HL-60 (cell line): ENCODE measurements at regions not wholly inside any gene's neighbourhood (a gene's known extent, or its start where the extent isn't known, plus 50 kb on each side); places are given as distances from the start of the nearest gene placed in this dataset.

ENCODE experiments used
- DNase-seq, 2 experiments: peaks; one replicate each; pipeline ENCODE4 v3.0.0-alpha.2; 2010 to 2020; ENCODE audit warnings: low read depth in 1 of 2, low spot score in 1 of 2
- H3K27ac ChIP-seq: fragments of 250-450 bp; sonication (Bioruptor Pico); replicated peaks from 2 replicates; pipeline ENCODE4 v1.5.1; 2020; ENCODE audit warnings: mild to moderate bottlenecking, moderate library complexity
- H3K27me3 ChIP-seq: fragments of 250-450 bp; sonication (Bioruptor Pico); 2 replicates; pipeline ENCODE4 v1.5.1; 2021; ENCODE audit warnings: mild to moderate bottlenecking, moderate library complexity; ENCODE audit not compliant: insufficient read depth, poor library complexity, severe bottlenecking
- H3K4me3 ChIP-seq: replicated peaks from 2 replicates; pipeline ENCODE4 v1.5.1; 2011; ENCODE audit warnings: mild to moderate bottlenecking, control low read depth, low read length; ENCODE audit not compliant: insufficient read depth
- GABPA ChIP-seq: IDR thresholded peaks from 2 replicates; pipeline ENCODE4 v1.6.1; 2012; ENCODE audit warnings: low read depth
- POLR2AphosphoS5 ChIP-seq: IDR thresholded peaks from 2 replicates; pipeline ENCODE4 v1.6.1; 2012; ENCODE audit warnings: low read depth
- SPI1 ChIP-seq: IDR thresholded peaks from 2 replicates; pipeline ENCODE4 v1.6.1; 2012; ENCODE audit warnings: low read depth, mild to moderate bottlenecking, borderline replicate concordance
- TF ChIP-seq, protein P1 (sequence below): IDR thresholded peaks from 2 replicates; pipeline ENCODE4 v1.6.1; 2012; ENCODE audit warnings: low read depth; ENCODE audit not compliant: insufficient replicate concordance
- TF ChIP-seq, protein P2 (sequence below): IDR thresholded peaks from one replicate; pipeline ENCODE4 v1.5.1; 2011; ENCODE audit warnings: low read length, control low read depth, inconsistent platforms; ENCODE audit not compliant: insufficient read depth

DNA sequence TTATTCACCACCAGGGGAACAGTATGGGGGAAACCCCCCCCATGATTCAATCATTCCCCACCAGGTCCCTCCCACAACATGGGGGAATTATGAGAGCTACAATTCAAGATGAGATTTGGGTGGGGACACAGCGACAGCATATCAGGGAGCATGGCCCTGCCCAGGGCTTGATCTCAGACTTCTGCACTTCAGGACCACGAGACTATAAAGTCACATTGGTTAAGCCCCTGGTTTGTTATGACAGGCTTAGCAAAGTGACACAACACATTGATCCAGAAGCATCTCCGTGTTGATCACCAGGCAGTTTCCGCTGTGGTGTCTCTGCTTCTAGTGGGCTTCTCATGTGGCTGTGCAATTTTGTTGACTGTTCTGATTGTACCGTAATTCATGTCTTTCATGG is 312.7 kb upstream of the C1orf174 start:
- no peak for DNase-seq
- H3K4me3 ChIP-seq: no peak overlapping the region
- TF ChIP-seq POLR2AphosphoS5 (no peak), SPI1 (no peak), GABPA (no peak)
- TF ChIP-seq, protein P1, sequence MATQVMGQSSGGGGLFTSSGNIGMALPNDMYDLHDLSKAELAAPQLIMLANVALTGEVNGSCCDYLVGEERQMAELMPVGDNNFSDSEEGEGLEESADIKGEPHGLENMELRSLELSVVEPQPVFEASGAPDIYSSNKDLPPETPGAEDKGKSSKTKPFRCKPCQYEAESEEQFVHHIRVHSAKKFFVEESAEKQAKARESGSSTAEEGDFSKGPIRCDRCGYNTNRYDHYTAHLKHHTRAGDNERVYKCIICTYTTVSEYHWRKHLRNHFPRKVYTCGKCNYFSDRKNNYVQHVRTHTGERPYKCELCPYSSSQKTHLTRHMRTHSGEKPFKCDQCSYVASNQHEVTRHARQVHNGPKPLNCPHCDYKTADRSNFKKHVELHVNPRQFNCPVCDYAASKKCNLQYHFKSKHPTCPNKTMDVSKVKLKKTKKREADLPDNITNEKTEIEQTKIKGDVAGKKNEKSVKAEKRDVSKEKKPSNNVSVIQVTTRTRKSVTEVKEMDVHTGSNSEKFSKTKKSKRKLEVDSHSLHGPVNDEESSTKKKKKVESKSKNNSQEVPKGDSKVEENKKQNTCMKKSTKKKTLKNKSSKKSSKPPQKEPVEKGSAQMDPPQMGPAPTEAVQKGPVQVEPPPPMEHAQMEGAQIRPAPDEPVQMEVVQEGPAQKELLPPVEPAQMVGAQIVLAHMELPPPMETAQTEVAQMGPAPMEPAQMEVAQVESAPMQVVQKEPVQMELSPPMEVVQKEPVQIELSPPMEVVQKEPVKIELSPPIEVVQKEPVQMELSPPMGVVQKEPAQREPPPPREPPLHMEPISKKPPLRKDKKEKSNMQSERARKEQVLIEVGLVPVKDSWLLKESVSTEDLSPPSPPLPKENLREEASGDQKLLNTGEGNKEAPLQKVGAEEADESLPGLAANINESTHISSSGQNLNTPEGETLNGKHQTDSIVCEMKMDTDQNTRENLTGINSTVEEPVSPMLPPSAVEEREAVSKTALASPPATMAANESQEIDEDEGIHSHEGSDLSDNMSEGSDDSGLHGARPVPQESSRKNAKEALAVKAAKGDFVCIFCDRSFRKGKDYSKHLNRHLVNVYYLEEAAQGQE: no peak
- TF ChIP-seq, protein P2, sequence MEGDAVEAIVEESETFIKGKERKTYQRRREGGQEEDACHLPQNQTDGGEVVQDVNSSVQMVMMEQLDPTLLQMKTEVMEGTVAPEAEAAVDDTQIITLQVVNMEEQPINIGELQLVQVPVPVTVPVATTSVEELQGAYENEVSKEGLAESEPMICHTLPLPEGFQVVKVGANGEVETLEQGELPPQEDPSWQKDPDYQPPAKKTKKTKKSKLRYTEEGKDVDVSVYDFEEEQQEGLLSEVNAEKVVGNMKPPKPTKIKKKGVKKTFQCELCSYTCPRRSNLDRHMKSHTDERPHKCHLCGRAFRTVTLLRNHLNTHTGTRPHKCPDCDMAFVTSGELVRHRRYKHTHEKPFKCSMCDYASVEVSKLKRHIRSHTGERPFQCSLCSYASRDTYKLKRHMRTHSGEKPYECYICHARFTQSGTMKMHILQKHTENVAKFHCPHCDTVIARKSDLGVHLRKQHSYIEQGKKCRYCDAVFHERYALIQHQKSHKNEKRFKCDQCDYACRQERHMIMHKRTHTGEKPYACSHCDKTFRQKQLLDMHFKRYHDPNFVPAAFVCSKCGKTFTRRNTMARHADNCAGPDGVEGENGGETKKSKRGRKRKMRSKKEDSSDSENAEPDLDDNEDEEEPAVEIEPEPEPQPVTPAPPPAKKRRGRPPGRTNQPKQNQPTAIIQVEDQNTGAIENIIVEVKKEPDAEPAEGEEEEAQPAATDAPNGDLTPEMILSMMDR: no peak
- no peaks in the 10 kb centered on the region for H3K27me3 ChIP-seq
- H3K27ac ChIP-seq: no peak overlapping the region

DNA sequence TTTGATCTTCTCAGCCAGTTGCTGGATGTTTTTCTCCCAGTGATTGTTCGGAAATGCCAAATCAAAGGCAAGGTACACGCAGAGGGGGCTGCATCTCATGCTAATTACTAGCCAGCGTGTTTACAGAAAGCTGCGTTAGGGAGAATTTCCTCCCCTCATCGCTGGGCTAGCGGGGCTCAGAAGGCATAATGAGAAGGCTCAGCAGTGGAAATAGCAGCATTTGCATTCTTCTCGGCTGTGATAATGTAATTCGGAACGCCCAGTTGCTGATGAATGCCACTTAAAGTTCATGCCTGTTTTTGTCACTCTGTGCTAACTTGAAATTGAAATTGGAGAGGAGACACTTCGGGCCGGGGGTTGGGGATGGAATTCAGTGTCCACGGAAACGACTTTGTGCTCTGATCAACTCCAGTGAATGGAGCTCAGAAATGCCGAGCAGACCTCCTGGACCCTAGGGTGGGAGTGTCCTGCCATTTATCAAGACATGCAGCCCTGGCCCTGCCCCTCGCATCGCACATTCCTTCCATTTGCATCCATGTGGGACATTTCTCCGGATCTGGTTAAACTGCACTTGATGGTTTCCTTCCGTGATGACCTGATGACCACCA is 313.4 kb upstream of the C1orf174 start:
- DNase-seq: no peak
- Histone ChIP-seq H3K27me3 (no peaks in the 10 kb centered on the region), H3K27ac (no peak overlapping the region), H3K4me3 (no peak overlapping the region)
- TF ChIP-seq GABPA: no peak
- TF ChIP-seq POLR2AphosphoS5: no peak
- TF ChIP-seq, protein P2: no peak
- TF ChIP-seq, protein P1: no peak
- no peak for TF ChIP-seq SPI1

DNA sequence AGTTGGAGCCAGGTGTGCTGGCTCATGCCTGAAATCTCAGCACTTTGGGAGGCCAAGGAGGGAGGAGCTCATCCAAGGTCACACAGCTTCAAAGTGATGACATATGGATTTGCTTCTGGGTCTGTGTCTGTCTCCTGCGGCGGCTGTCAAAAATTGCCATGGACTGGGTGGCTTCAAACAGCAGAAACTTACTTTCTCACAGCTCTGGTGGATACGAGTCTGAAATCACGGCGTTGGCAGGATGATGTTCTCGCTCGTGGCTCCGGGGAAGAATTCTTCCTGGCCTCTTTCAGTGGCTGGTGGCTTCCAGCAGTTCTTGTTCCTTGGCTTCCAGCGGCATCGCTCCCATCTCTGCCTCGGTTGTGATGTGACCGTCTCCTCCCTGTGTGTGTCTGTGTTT is 314.8 kb upstream of the C1orf174 start:
- TF ChIP-seq, protein P2: no peak
- TF ChIP-seq, protein P1: no peak
- TF ChIP-seq GABPA (no peak), SPI1 (no peak), POLR2AphosphoS5 (no peak)
- H3K4me3 ChIP-seq: no peak overlapping the region
- no peak for DNase-seq

More for the DNA sequence above, 314.8 kb upstream of the C1orf174 start:
- Histone ChIP-seq H3K27me3 (no peaks in the 10 kb centered on the region), H3K27ac (no peak overlapping the region)
